ENCODE measurements at regions not wholly inside any gene's neighbourhood (a gene's known extent, or its start where the extent isn't known, plus 50 kb on each side); places are given as distances from the start of the nearest gene placed in this dataset.
"Not testable (repeated sequence)": the region's sequence is repeated elsewhere in the genome, so short reads cannot be mapped to it uniquely, and the experiment has no call there.

DNA sequence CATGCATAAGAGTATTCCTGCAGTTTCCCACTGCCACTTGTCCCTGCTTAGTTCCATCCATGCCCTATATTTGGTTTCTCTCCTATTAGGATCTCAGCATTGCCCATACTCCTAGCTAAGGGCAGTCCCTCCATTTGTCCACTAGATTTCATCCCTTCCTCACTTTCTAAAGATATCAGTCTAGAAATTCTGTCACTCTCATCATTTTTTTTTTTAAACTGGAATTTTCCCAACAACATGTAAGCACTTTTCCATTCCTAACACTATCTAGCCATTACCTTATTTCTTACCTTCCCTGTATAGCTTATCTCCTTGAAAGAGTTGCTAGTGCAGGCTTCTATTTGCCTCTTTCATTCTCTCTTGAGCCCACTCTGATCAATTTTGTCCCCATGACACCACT, 312.2 kb downstream of the BTBD3 start:
- DNase-seq (ENCODE audit: low read depth): no peak
- no peak overlapping the region for H3K4me3 ChIP-seq (ENCODE audit: low read length)
- TF ChIP-seq, protein P1, sequence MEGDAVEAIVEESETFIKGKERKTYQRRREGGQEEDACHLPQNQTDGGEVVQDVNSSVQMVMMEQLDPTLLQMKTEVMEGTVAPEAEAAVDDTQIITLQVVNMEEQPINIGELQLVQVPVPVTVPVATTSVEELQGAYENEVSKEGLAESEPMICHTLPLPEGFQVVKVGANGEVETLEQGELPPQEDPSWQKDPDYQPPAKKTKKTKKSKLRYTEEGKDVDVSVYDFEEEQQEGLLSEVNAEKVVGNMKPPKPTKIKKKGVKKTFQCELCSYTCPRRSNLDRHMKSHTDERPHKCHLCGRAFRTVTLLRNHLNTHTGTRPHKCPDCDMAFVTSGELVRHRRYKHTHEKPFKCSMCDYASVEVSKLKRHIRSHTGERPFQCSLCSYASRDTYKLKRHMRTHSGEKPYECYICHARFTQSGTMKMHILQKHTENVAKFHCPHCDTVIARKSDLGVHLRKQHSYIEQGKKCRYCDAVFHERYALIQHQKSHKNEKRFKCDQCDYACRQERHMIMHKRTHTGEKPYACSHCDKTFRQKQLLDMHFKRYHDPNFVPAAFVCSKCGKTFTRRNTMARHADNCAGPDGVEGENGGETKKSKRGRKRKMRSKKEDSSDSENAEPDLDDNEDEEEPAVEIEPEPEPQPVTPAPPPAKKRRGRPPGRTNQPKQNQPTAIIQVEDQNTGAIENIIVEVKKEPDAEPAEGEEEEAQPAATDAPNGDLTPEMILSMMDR (conservative IDR thresholded peaks at IDR 0.05; ENCODE audit: low read depth, low read length): no peak

DNA sequence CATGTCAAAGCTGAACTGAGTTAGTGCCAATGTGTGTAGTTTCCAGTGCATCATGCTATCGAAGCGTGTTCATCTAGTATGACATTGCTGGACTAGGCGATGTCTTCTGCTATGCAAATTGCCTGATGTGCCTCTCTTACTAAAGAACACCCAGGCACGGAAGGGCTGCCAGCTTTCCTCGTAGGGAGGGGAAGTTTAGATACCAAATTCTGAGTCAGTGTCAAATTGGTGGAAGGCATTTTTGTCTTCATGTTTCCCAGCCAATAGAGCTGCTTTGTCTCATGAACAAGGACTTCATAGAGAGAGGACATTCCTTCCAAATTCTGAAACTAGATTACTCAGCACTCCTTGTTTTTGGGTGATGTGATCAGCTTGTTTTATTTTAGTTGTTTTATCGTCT, 320.1 kb downstream of the BTBD3 start:
- DNase-seq (ENCODE audit: low read depth): no peak
- TF ChIP-seq, protein P1 (conservative IDR thresholded peaks at IDR 0.05; ENCODE audit: low read depth, low read length): no peak
- no peak overlapping the region for H3K4me3 ChIP-seq (ENCODE audit: low read length)

DNA sequence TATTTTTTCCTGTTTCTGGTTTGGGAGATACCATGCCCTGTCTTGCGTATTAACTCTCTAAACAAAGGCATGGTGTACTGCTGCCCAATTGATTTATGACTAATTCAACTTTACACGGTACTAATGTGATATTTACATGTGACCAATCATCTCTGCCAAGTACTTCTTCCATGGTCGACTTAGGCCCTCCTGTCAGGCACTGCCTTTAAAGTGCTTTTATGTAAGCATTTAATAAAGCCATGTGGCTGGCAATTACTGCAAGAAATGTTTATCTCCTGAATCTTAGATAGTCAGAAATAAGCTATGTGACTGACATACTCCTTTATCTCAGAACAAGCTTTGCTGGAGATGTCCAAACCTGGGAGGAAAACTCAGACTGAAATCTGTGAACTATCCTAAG, 323.4 kb downstream of the BTBD3 start:
- no peak overlapping the region for H3K4me3 ChIP-seq (ENCODE audit: low read length)
- TF ChIP-seq, protein P1 (conservative IDR thresholded peaks at IDR 0.05; ENCODE audit: low read depth, low read length): no peak
- DNase-seq (ENCODE audit: low read depth): no peak

DNA sequence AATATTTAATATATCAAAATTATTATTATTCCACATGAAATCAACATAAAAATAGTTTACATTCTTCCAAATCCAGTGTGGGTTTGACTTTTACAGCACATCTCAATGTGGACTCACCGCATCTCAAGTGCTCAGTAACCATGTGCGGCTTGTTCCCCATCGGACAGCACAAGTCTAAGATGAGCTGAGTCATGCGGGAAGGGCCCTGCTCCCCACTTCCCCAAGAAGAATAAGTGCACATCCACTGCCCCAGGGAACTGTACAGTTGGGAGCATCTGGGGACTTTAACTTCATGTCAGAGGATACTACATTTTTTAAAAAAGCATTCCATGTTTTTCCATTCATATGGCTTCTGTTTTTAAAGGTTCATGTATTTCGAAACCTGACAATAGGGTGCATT, 325.6 kb downstream of the BTBD3 start:
- no peak overlapping the region for H3K4me3 ChIP-seq (ENCODE audit: low read length)
- TF ChIP-seq, protein P1 (conservative IDR thresholded peaks at IDR 0.05; ENCODE audit: low read depth, low read length): no peak
- no peak for DNase-seq (ENCODE audit: low read depth)

DNA sequence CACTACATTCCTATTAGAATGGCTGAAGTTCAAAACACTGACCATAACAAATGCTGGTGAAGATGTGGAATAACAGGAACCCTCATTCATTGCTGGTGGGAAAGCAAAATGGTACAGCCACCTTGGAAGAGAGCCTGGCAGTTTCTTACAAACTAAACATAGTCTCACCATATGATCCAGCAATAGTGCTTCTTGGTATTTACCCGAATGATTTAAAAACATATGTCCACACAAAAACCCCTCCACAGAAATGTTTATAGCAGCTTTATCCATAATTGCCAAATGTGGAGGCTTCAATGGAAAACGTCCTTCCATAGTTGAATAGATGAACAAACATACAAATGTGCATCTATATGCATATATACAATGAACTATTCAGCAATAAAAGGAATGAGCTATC, 330.8 kb downstream of the BTBD3 start:
- TF ChIP-seq, protein P1 (conservative IDR thresholded peaks at IDR 0.05; ENCODE audit: low read depth, low read length): no peak
- no peak for DNase-seq (ENCODE audit: low read depth)
- H3K4me3 ChIP-seq (ENCODE audit: low read length): no peak overlapping the region

DNA sequence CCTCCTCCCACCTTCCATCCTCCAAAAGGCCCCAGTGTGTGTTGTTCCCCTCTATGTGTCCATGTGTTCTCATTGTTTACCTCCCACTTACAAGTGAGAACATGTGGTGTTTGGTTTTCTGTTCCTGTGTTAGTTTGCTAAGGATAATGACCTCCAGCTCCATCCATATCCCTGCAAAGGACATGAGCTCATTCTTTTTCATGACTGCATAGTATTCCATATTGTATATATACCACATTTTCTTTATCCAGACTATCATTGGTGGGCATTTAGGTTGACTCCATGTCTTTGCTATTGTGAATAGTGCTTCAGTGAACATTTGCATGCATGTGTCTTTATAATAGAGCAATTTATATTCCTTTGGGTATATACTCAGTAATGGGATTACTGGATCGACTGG, 333.0 kb downstream of the BTBD3 start:
- not testable (repeated sequence) for H3K4me3 ChIP-seq (ENCODE audit: low read length); DNase-seq (ENCODE audit: low read depth)

DNA sequence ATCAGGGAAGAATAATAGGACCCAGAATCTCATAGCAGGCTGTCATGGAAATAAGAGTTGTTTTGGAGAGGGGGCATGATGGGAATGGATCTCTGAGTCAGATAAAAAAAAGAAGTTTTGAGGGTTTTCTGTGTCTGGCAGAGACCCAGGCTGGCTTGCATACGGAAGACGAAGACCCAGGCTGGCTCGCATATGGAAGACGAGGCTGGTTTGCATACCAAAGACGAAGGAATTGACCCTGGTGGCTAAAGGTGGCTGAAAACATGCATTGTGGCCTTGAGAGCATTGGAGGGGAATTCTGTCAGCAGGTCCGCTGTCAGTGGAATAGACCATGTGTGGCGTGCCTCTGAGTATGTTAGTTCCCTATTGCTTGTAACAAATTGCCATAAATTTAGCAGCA, 335.1 kb downstream of the BTBD3 start:
- TF ChIP-seq, protein P1 (conservative IDR thresholded peaks at IDR 0.05; ENCODE audit: low read depth, low read length): no peak
- H3K4me3 ChIP-seq (ENCODE audit: low read length): no peak overlapping the region
- no peak for DNase-seq (ENCODE audit: low read depth)

DNA sequence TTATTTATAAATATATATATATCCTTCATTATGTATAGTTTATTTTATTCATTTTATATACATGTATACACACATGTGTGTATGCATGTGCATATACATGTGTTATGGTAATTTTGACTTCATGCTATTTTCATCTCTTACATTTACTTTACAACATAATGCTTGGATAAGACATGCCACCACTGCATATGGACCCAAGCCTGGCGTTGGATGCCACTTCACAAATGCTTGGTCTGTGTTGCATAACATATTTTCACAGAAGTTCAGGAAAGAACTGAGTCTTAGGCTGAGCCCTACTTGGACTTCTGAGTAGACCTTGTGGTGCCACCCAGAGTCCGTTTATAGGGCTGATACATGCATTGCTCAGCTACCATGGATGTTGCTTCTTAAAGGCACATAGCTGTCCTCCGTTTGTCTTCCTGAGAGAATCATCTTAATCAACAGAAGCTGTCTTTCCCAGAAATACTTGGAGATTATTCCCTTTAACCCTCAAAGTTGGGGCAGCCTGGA, 337.8 kb downstream of the BTBD3 start:
- DNase-seq (ENCODE audit: low read depth): no peak
- no peak overlapping the region for H3K4me3 ChIP-seq (ENCODE audit: low read length)
- TF ChIP-seq, protein P1 (conservative IDR thresholded peaks at IDR 0.05; ENCODE audit: low read depth, low read length): no peak
